ENCODE measurements at regions not wholly inside any gene's neighbourhood (a gene's known extent, or its start where the extent isn't known, plus 50 kb on each side); places are given as distances from the start of the nearest gene placed in this dataset.

DNA sequence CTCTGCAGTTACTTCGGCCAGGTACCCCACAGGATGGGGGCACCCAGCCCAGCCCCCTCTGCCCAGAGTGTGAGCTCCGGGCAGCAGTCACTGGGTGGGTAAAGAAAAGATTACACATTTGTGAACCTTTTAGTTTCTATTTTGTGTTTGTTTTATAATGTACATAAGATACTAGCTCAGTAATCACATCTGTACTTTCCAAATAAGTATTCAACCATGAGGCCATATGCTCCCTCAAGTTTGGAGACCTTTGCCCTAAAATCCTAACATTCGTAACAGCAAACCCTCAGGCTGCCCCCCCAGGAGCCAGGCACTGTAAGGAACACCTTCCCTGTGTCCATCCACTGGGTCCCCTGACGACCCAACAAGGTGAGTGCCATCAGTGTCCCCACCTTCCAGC is 68.3 kb upstream of the SLC6A6 start:
- peaks cover 4% of the 10 kb centered on the region for H3K27me3 Mint-ChIP-seq (ENCODE audit: low read depth)
- H3K4me3 Mint-ChIP-seq (ENCODE audit: low read depth), result no peak overlapping the region
- no peaks in the 10 kb centered on the region for H3K9me3 Mint-ChIP-seq
- no peak overlapping the region for H3K27ac Mint-ChIP-seq
- H3K4me1 Mint-ChIP-seq (ENCODE audit: low read depth), result no peaks in the 10 kb centered on the region
- intact Hi-C loops (cut with micrococcal nuclease), result no loop called here
- no peak for DNase-seq (ENCODE audit: low spot score)
- no peaks in the 10 kb centered on the region for H3K36me3 Mint-ChIP-seq (ENCODE audit: low read depth)

GRCh38 chr3:14334936-14335335 is 67.5 kb upstream of the SLC6A6 start:
- H3K27ac Mint-ChIP-seq, result no peak overlapping the region
- intact Hi-C loops (cut with micrococcal nuclease), result no loop called here
- no peaks in the 10 kb centered on the region for H3K9me3 Mint-ChIP-seq
- H3K4me3 Mint-ChIP-seq (ENCODE audit: low read depth), result no peak overlapping the region
- no peak for DNase-seq (ENCODE audit: low spot score)
- H3K4me1 Mint-ChIP-seq (ENCODE audit: low read depth), result no peaks in the 10 kb centered on the region
- peaks cover 4% of the 10 kb centered on the region for H3K27me3 Mint-ChIP-seq (ENCODE audit: low read depth)
- no peaks in the 10 kb centered on the region for H3K36me3 Mint-ChIP-seq (ENCODE audit: low read depth)

GRCh38 chr3:14335774-14336748 is 66.3 kb upstream of the SLC6A6 start:
- no peak for DNase-seq (ENCODE audit: low spot score)
- Mint-ChIP-seq H3K27me3 (ENCODE audit: low read depth) (no peaks in the 10 kb centered on the region), H3K36me3 (ENCODE audit: low read depth) (no peaks in the 10 kb centered on the region), H3K4me1 (ENCODE audit: low read depth) (no peaks in the 10 kb centered on the region), H3K27ac (no peak overlapping the region), H3K9me3 (no peaks in the 10 kb centered on the region), H3K4me3 (ENCODE audit: low read depth) (no peak overlapping the region)
- intact Hi-C loops (cut with micrococcal nuclease), result no loop called here

- Mint-ChIP-seq H3K4me3 (ENCODE audit: low read depth) (no peak overlapping the region), H3K4me1 (ENCODE audit: low read depth) (no peaks in the 10 kb centered on the region), H3K27me3 (ENCODE audit: low read depth) (no peaks in the 10 kb centered on the region), H3K36me3 (ENCODE audit: low read depth) (no peaks in the 10 kb centered on the region), H3K27ac (no peak overlapping the region), H3K9me3 (no peaks in the 10 kb centered on the region)
- DNase-seq (ENCODE audit: low spot score), result no peak
- intact Hi-C loops (cut with micrococcal nuclease), result no loop called here
Observed at GRCh38 chr3:14336749-14337598, 65.4 kb upstream of the SLC6A6 start.

GRCh38 chr3:14337828-14338227 is 64.6 kb upstream of the SLC6A6 start:
- no peak overlapping the region for H3K4me3 Mint-ChIP-seq (ENCODE audit: low read depth)
- intact Hi-C loops (cut with micrococcal nuclease), result no loop called here
- no peaks in the 10 kb centered on the region for H3K27me3 Mint-ChIP-seq (ENCODE audit: low read depth)
- H3K36me3 Mint-ChIP-seq (ENCODE audit: low read depth), result no peaks in the 10 kb centered on the region
- H3K9me3 Mint-ChIP-seq, result no peaks in the 10 kb centered on the region
- no peak overlapping the region for H3K27ac Mint-ChIP-seq
- H3K4me1 Mint-ChIP-seq (ENCODE audit: low read depth), result no peaks in the 10 kb centered on the region
- no peak for DNase-seq (ENCODE audit: low spot score)

DNA sequence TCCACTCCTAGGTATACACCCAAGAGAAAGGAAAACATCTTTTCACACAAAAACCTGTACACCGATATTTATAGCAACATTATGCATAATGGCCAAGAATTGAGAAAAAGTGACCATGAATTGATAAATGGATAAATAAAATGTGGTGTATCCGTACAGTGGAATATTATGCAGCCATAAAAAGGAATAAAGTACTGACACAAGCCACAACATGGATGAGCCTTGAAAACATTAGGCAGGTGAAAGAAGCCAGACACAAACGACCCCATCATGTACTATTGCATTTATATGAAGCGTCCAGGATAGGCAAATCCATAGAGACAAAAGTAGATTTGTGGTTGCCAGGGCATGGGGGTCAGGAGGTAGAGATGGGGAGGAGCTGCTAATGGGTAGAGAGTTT is 64.2 kb upstream of the SLC6A6 start:
- Mint-ChIP-seq H3K9me3 (no peaks in the 10 kb centered on the region), H3K36me3 (ENCODE audit: low read depth) (no peaks in the 10 kb centered on the region), H3K4me3 (ENCODE audit: low read depth) (no peak overlapping the region), H3K27ac (no peak overlapping the region), H3K4me1 (ENCODE audit: low read depth) (no peaks in the 10 kb centered on the region), H3K27me3 (ENCODE audit: low read depth) (no peaks in the 10 kb centered on the region)
- no peak for DNase-seq (ENCODE audit: low spot score)
- intact Hi-C loops (cut with micrococcal nuclease), result no loop called here

DNA sequence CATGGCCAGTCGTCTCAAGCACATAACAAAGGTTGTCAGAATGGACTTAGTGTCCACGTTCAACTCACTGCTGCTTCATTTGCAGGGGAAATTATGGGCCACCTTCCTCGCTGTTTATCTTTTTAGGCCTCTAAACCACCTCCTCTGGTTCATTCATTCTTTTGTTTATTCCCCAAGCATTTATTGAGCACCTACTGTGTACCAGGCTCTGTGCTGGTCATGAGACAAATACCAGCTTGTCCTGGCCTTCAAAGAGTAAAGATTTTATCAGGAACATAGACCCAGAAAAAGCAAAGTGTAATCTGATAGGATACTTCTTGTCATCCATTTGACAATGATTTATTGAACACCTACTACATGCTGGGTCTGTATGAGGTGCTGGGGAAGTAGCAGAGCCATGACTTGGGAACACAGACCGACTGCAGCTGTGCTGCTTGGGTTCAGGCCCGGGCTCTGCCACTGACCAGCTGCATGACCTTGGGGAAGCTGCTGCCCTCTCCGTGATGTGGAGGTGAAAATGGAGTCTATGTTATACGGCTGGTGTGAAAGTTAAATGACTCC is 63.4 kb upstream of the SLC6A6 start:
- H3K27ac Mint-ChIP-seq, result no peak overlapping the region
- H3K36me3 Mint-ChIP-seq (ENCODE audit: low read depth), result no peaks in the 10 kb centered on the region
- no peaks in the 10 kb centered on the region for H3K27me3 Mint-ChIP-seq (ENCODE audit: low read depth)
- no peak overlapping the region for H3K4me3 Mint-ChIP-seq (ENCODE audit: low read depth)
- no peaks in the 10 kb centered on the region for H3K9me3 Mint-ChIP-seq
- H3K4me1 Mint-ChIP-seq (ENCODE audit: low read depth), result no peaks in the 10 kb centered on the region
- no peak for DNase-seq (ENCODE audit: low spot score)
- intact Hi-C loops (cut with micrococcal nuclease), result no loop called here

DNA sequence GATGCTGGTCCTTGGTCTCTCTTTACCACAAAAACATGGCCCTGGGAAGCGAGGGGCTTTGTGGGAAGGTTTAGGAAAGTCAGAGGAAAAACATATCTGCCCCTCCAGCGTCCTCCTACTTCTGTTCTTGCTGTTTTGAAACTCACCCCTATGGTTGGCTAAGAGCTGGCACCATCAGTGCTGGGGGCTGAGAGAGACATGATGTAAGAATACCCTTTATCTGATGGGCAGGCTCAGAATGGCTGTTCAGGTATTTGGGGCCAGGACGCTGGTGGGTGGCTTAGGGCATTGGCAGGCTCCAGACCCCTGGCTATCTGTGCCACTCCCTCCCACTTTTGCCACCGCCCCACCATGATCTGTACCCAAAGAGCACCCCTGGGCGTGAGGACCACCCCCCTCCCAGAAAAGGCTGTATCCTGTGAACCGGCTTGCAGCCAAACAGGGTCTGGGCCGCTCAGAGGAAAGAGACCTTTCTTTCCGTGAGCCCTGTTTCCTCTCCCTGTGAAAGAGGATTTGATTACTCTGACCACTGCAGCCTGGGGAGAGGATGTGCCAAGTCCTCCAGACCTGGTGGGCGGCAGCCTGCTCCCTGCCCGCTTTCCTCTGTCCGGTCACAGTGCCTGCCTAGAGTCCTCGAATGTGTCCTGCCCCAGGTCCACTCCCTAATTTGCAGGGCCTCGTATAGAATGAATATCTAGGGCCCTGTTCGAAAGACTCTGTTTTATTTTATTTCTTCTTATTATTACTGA is 61.3 kb upstream of the SLC6A6 start:
- no peaks in the 10 kb centered on the region for H3K27me3 Mint-ChIP-seq (ENCODE audit: low read depth)
- no peaks in the 10 kb centered on the region for H3K36me3 Mint-ChIP-seq (ENCODE audit: low read depth)
- intact Hi-C loops (cut with micrococcal nuclease), result no loop called here
- no peak overlapping the region for H3K27ac Mint-ChIP-seq
- H3K4me1 Mint-ChIP-seq (ENCODE audit: low read depth), result no peaks in the 10 kb centered on the region
- DNase-seq (ENCODE audit: low spot score), result no peak
- H3K9me3 Mint-ChIP-seq, result no peaks in the 10 kb centered on the region
- no peak overlapping the region for H3K4me3 Mint-ChIP-seq (ENCODE audit: low read depth)

GRCh38 chr3:14343338-14344112 is 58.9 kb upstream of the SLC6A6 start:
- Mint-ChIP-seq H3K4me1 (ENCODE audit: low read depth) (no peaks in the 10 kb centered on the region), H3K36me3 (ENCODE audit: low read depth) (no peaks in the 10 kb centered on the region)
- intact Hi-C loops (cut with micrococcal nuclease), result no loop called here

DNA sequence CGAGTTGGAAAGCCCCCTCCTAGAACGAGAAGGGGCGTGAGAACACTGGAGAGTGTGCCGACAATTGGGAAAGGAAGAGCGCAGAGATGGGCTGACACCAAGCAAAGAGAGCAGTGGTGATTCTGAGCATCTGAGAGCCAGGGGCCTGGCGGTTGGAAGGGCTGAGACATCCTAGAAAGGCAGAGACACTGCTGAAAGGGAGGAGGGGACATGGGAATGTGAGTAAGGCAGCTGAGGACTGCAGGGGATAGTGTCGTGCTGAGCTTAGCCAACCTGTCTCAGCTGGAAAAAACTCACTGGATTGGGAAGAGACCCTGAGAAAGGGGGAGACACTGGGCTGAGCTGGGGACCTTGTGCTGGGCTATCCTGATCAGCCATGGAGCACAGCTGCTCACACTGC is 58.1 kb upstream of the SLC6A6 start:
- DNase-seq (ENCODE audit: low spot score), result no peak
- H3K9me3 Mint-ChIP-seq, result no peaks in the 10 kb centered on the region
- H3K27ac Mint-ChIP-seq, result no peak overlapping the region
- no peak overlapping the region for H3K4me3 Mint-ChIP-seq (ENCODE audit: low read depth)
- no peaks in the 10 kb centered on the region for H3K4me1 Mint-ChIP-seq (ENCODE audit: low read depth)
- peaks cover 7% of the 10 kb centered on the region for H3K27me3 Mint-ChIP-seq (ENCODE audit: low read depth)
- H3K36me3 Mint-ChIP-seq (ENCODE audit: low read depth), result no peaks in the 10 kb centered on the region
- intact Hi-C loops (cut with micrococcal nuclease), result no loop called here

More at GRCh38 chr3:14343338-14344112, 58.9 kb upstream of the SLC6A6 start:
- no peak overlapping the region for H3K4me3 Mint-ChIP-seq (ENCODE audit: low read depth)
- peaks cover 4% of the 10 kb centered on the region for H3K27me3 Mint-ChIP-seq (ENCODE audit: low read depth)
- H3K9me3 Mint-ChIP-seq, result no peaks in the 10 kb centered on the region
- no peak for DNase-seq (ENCODE audit: low spot score)
- no peak overlapping the region for H3K27ac Mint-ChIP-seq

GRCh38 chr3:14345496-14346150 is 56.8 kb upstream of the SLC6A6 start:
- peaks cover 7% of the 10 kb centered on the region for H3K27me3 Mint-ChIP-seq (ENCODE audit: low read depth)
- no peak for DNase-seq (ENCODE audit: low spot score)
- no peak overlapping the region for H3K4me3 Mint-ChIP-seq (ENCODE audit: low read depth)
- H3K9me3 Mint-ChIP-seq, result no peaks in the 10 kb centered on the region
- H3K4me1 Mint-ChIP-seq (ENCODE audit: low read depth), result no peaks in the 10 kb centered on the region
- intact Hi-C loops (cut with micrococcal nuclease), result no loop called here
- no peak overlapping the region for H3K27ac Mint-ChIP-seq
- H3K36me3 Mint-ChIP-seq (ENCODE audit: low read depth), result no peaks in the 10 kb centered on the region
